ENCODE measurements at regions not wholly inside any gene's neighbourhood (a gene's known extent, or its start where the extent isn't known, plus 50 kb on each side); places are given as distances from the start of the nearest gene placed in this dataset.

DNA sequence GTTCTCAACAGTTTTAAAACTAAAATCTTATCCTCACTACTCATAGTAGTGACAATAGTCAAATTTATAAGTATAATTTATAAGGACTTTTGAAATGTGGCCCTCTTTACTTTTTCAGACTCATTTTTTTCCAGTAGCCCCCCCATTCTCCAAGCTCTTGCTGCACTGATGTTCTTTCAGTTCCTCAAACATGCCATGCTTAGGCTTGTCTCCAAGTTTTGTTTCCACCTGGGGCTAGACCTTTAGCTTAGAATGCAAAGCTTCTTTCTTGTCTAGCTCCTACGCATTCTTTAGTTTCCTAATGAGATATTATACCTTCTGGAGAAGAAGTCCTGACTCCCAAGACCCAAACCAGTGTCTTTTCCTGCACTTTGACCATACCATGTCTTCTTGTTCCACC is 222.6 kb downstream of the NOL4 start:
- intact Hi-C loops (cut with micrococcal nuclease; ENCODE audit: unreplicated experiment) (no loop called here), in situ Hi-C loops (cut with HindIII; ENCODE audit: low pct_unique_long_range_greater_than_20kb, low sequenced_read_pairs) (no loop called here)
- Histone ChIP-seq H3K4me3 (ENCODE audit: low read depth in 2 of 2, low read length in 2 of 2) (no peak overlapping the region), H3K36me3 (ENCODE audit: control insufficient read depth, insufficient read depth, low read length) (no peaks in the 10 kb centered on the region), H3K27ac (ENCODE audit: low read length) (no peak overlapping the region), H3K9me3 (ENCODE audit: control insufficient read depth, insufficient read depth, low read depth, low read length) (no peaks in the 10 kb centered on the region), H3K27me3 (ENCODE audit: control insufficient read depth, insufficient read depth, low read length) (no peaks in the 10 kb centered on the region), H3K4me1 (ENCODE audit: control insufficient read depth, insufficient read depth, low read length) (no peaks in the 10 kb centered on the region)
- TF ChIP-seq REST (IDR thresholded peaks at IDR 0.05; ENCODE audit: insufficient read depth in 1 of 2, low read depth in 2 of 2, low read length in 1 of 2) (no peak), TCF7L2 (IDR thresholded peaks at IDR 0.05; ENCODE audit: low read depth, low read length) (no peak), POLR2AphosphoS5 (IDR thresholded peaks at IDR 0.05; ENCODE audit: low read depth, low read length) (no peak), SIN3A (IDR thresholded peaks at IDR 0.05; ENCODE audit: borderline replicate concordance, insufficient read depth, low read depth, low read length) (no peak)
- TF ChIP-seq, protein P1, sequence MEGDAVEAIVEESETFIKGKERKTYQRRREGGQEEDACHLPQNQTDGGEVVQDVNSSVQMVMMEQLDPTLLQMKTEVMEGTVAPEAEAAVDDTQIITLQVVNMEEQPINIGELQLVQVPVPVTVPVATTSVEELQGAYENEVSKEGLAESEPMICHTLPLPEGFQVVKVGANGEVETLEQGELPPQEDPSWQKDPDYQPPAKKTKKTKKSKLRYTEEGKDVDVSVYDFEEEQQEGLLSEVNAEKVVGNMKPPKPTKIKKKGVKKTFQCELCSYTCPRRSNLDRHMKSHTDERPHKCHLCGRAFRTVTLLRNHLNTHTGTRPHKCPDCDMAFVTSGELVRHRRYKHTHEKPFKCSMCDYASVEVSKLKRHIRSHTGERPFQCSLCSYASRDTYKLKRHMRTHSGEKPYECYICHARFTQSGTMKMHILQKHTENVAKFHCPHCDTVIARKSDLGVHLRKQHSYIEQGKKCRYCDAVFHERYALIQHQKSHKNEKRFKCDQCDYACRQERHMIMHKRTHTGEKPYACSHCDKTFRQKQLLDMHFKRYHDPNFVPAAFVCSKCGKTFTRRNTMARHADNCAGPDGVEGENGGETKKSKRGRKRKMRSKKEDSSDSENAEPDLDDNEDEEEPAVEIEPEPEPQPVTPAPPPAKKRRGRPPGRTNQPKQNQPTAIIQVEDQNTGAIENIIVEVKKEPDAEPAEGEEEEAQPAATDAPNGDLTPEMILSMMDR (IDR thresholded peaks at IDR 0.05), result no peak
- BruUV-seq (replicated peaks), result no TSS peak
- POLR2A ChIA-PET, result no interaction called here
- no peak for DNase-seq (ENCODE audit: low read depth, low spot score)
- no peak for ATAC-seq
- CTCF ChIA-PET, result no interaction called here

DNA sequence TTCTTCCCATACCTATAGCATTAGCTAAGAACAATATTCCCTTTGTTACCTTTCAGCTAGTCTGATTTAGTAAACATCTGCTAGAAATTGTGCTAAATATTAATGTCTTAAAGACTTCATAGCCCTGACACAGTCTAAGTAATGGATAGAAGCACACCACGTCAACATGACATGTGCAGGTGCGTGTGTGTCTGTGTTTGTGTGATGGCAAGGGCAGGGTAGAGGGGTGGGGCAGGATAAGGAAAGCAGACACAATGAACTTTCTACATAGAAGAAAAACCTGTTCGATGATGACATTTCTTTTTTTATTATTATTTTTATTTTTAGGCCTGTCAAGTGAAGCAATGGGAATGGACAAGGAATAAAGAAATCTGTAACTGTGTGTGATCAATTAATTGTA is 223.3 kb downstream of the NOL4 start:
- H3K4me3 ChIP-seq (ENCODE audit: low read depth in 2 of 2, low read length in 2 of 2), result no peak overlapping the region
- TF ChIP-seq POLR2AphosphoS5 (IDR thresholded peaks at IDR 0.05; ENCODE audit: low read depth, low read length) (no peak), TCF7L2 (IDR thresholded peaks at IDR 0.05; ENCODE audit: low read depth, low read length) (no peak), SIN3A (IDR thresholded peaks at IDR 0.05; ENCODE audit: borderline replicate concordance, insufficient read depth, low read depth, low read length) (no peak), REST (IDR thresholded peaks at IDR 0.05; ENCODE audit: insufficient read depth in 1 of 2, low read depth in 2 of 2, low read length in 1 of 2) (no peak)
- TF ChIP-seq, protein P1 (IDR thresholded peaks at IDR 0.05), result no peak
- DNase-seq (ENCODE audit: low read depth, low spot score) (no peak), ATAC-seq (no peak)
- ChIA-PET CTCF (no interaction called here), POLR2A (no interaction called here)
- H3K27me3 ChIP-seq (ENCODE audit: control insufficient read depth, insufficient read depth, low read length), result no peaks in the 10 kb centered on the region
- in situ Hi-C loops (cut with HindIII; ENCODE audit: low pct_unique_long_range_greater_than_20kb, low sequenced_read_pairs), result no loop called here
- intact Hi-C loops (cut with micrococcal nuclease; ENCODE audit: unreplicated experiment), result no loop called here
- H3K36me3 ChIP-seq (ENCODE audit: control insufficient read depth, insufficient read depth, low read length), result no peaks in the 10 kb centered on the region
- H3K9me3 ChIP-seq (ENCODE audit: control insufficient read depth, insufficient read depth, low read depth, low read length), result no peaks in the 10 kb centered on the region; the same call in 1 of the 2 replicates
- H3K27ac ChIP-seq (ENCODE audit: low read length), result no peak overlapping the region
- no peaks in the 10 kb centered on the region for H3K4me1 ChIP-seq (ENCODE audit: control insufficient read depth, insufficient read depth, low read length)
- no TSS peak for BruUV-seq (replicated peaks)
